NB4 (cell line): ENCODE measurements at regions not wholly inside any gene's neighbourhood (a gene's known extent, or its start where the extent isn't known, plus 50 kb on each side); places are given as distances from the start of the nearest gene placed in this dataset.

Experiments used
- CTCF ChIP-seq: IDR thresholded peaks from one replicate; pipeline ENCODE4 v1.5.1; 2012; ENCODE audit warnings: low read depth, low read length
- POLR2A ChIP-seq: IDR thresholded peaks from 2 replicates; pipeline ENCODE4 v1.6.1; 2011; ENCODE audit warnings: mild to moderate bottlenecking; ENCODE audit not compliant: insufficient read length; ENCODE audit errors: extremely low read depth
- TF ChIP-seq, protein P1 (sequence below): IDR thresholded peaks from 2 replicates; pipeline ENCODE4 v1.6.1; 2011; ENCODE audit warnings: low read depth, low read length

DNA sequence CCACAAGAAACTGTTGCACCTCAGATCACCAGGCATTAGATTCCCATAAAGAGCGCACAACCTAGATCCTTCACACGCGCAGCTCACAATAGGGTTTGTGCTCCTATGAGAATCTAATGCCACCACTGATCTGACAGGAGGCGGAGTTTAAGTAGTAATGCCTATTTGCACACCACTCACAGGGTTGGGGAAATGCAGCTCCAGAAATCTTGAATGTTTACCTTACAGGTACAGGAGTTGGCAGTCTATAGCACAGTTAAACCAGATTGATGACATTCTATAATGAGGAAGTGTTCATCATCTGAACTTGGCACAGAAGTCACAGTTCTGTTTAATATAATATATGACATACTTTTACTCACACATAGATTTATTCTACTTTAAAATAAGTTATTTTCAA lies 732.2 kb upstream of the ZNF608 start:
- TF ChIP-seq CTCF, result no peak
- TF ChIP-seq, protein P1, sequence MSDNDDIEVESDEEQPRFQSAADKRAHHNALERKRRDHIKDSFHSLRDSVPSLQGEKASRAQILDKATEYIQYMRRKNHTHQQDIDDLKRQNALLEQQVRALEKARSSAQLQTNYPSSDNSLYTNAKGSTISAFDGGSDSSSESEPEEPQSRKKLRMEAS, result no peak
- no peak for TF ChIP-seq POLR2A
